HG03159 (cell line): ENCODE measurements at regions not wholly inside any gene's neighbourhood (a gene's known extent, or its start where the extent isn't known, plus 50 kb on each side); places are given as distances from the start of the nearest gene placed in this dataset.
A peak's percentile ranks its signal among the peaks of the same experiment; 100 is the strongest.
"Not testable (repeated sequence)": the region's sequence is repeated elsewhere in the genome, so short reads cannot be mapped to it uniquely, and the experiment has no call there.

Experiments used
- ATAC-seq: cut with Tn5 transposase; IDR thresholded peaks from one replicate; pipeline ENCODE4 v1.9.1; 2021; ENCODE audit warnings: mild to moderate bottlenecking, moderate library complexity; ENCODE audit not compliant: unreplicated experiment

- ATAC-seq, result no peak
Measured at GRCh38 chr10:3931224-3931623, 146.2 kb upstream of the KLF6 start.

- ATAC-seq, result no peak
Measured at GRCh38 chr10:3928569-3928968, 143.6 kb upstream of the KLF6 start.

DNA sequence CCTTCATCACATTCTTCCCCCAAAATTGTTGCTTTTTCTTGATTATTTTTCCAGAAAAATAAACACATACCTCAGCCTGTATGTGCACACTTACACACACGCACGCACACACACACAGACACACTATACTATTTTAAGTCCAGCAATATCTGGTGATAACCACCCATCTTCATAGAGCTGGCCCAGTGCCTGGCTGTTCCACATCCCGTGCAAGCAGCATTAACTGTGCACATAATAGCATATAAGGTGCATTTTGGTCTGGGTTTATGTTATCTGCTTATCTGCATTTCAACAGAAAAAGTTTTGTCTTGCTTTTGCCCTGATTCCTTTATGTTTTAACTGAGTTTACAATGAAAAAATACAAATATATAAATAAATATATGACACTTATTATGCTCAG is 143.1 kb upstream of the KLF6 start:
- ATAC-seq, result no peak

GRCh38 chr10:3926675-3927525 is 141.9 kb upstream of the KLF6 start:
- ATAC-seq, result no peak

- no peak for ATAC-seq
Measured at GRCh38 chr10:3926258-3926657, 141.2 kb upstream of the KLF6 start.

GRCh38 chr10:3925184-3925583 is 140.2 kb upstream of the KLF6 start:
- no peak for ATAC-seq

- no peak for ATAC-seq
Measured at GRCh38 chr10:3924344-3924743, 139.3 kb upstream of the KLF6 start.

DNA sequence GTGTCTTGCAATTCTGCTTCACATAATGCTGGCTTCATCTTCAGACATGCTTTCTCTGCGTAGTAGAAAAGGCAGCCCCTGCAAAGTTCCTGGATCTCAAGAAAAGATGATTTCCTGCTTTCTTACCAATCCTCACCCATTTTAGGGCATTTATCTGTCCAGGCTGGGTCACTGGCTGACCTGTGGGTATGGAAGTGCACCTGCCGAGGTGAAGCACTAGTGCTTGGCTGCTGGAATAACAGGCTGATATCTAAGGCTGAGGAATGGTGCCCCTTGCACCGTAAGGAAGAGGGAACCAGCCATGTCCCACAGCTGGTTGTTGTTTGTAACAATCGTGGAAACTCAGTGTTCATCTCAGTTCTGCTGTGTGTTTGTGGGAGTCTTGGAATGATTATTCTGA is 138.0 kb upstream of the KLF6 start:
- ATAC-seq, result no peak

- no peak for ATAC-seq
Measured at GRCh38 chr10:3919709-3920308, 134.8 kb upstream of the KLF6 start.

- not testable (repeated sequence) for ATAC-seq
Measured at GRCh38 chr10:3917392-3917791, 132.4 kb upstream of the KLF6 start.

GRCh38 chr10:3914733-3915132 is 129.7 kb upstream of the KLF6 start:
- no peak for ATAC-seq

DNA sequence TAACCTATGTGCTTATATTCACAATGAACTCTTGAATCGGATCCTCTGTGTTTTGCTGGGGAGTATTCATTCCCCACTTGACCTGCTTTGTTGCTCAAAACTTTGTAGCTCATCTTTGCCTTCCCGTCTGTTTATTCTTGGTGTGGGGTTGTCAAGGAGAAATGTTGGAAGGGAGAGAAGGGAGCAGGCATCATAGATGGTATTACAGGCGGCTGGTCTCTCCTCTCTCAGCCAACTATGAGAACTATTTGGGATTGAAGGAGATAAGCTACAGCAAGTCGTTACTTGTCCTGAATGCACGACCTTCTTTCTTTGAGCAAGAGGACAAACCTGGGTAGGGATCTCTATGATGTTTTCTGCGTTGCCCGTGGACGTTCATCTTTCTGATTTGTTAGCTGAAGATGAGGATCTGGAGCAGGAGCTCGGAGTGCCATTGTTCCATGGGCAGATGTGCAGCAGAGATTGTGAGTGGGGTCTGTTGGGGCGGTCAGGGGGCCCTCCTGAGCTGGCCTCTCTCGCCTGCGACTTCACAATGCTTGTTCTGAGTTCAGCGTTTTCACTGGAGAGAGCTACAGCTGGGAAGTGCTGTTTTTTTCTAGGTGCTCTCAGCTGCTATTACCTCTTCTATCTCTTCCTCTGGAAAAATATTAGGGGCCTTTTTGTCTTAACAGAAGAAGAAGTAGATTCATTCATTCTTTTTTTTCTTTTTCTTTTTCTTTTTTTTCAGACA is 126.9 kb upstream of the KLF6 start:
- ATAC-seq, result no peak

GRCh38 chr10:3911241-3911640 is 126.2 kb upstream of the KLF6 start:
- no peak for ATAC-seq

DNA sequence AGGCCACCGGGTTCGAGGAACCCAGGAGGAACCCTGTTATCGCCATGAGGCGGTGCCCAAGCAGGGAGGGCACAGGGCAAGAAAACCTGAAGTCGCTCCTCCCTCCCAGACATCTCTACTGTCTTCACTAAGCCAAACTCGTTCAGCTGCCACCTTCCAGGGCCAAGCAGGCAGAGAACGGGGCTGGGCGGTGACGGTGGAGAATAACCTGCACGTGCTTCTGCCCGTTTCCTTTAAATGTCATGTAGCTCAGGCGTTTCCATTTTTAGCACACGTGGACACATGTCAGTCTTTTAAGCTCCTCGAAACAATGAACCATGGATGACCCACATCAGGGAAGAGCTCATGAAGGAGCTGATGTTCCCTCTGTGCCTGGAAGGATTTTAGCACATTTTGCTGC is 124.3 kb upstream of the KLF6 start:
- no peak for ATAC-seq

DNA sequence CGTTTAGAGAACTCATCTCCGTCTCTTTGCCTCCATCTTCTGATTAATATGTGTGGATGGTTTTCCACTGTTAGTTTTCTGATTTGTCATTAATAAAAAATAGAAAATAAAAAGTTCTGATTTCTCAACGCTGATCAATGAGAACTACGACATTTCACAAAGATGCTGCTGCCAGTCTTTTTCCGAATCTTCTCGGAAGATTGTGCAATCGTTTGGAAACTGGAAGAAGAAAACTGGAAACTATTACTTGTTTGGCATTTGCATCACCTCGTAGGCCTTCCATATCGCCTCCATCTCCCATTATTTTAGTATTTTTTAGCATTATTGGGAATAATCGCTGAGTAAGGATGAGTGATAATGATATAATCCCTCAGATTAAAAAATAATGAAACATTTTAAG is 123.2 kb upstream of the KLF6 start:
- no peak for ATAC-seq

- no peak for ATAC-seq
Measured at GRCh38 chr10:3907514-3907913, 122.5 kb upstream of the KLF6 start.

- ATAC-seq, result no peak
Measured at GRCh38 chr10:3906511-3907111, 121.6 kb upstream of the KLF6 start.

DNA sequence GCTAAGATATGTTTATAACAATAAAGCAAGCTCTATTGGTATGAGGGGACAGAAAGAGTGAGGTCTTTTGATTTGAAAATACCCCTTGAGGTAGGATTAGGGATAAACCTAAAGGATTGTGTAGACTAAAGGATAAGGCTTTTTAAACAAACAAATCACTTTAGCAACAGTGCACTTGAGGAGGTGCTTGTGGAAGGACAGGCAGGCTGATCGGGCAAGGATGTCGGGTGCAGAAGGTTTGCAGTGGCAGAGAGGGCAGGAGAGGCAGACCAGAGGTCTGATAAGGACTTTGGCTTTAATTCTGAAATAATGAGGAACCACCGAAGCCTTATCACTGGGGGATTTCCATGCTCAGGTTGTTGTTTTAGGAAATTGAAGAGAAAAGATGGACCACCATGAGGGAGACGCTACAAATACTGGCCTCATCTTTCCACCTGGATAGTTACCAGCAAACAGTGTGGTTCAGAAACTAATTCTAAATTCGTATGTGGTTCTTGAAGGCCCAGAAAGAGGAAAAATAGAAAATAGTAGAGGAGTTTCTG is 119.5 kb upstream of the KLF6 start:
- ATAC-seq, result no peak

DNA sequence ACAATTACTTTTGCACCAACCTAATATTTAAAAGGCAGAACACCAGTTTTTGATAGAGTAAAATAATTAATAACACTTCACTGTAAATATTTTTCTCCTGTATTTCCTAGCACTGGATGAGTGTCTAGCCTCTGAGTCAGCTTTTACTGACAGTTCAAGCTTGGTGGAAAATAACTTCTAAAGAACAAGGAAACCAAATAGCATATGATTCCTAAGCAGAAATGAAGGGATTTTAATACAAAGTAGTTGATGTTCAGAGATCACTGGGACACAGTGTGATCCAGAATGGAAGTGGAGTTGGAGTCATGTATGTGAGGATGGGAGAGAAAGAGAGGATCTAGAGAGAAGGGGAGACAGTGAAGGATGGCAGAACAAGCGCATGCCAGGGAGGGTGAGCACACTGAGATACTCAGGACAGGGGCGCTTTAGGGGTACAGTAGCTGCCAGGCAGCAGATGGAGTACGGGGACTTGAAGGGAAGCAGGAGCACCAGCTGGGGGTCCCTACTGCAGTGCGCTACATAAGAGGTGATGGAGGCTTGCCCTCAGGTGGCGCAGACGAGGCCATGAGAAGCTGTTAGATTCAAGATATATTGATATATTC is 117.9 kb upstream of the KLF6 start:
- ATAC-seq, result peak; percentile 17

DNA sequence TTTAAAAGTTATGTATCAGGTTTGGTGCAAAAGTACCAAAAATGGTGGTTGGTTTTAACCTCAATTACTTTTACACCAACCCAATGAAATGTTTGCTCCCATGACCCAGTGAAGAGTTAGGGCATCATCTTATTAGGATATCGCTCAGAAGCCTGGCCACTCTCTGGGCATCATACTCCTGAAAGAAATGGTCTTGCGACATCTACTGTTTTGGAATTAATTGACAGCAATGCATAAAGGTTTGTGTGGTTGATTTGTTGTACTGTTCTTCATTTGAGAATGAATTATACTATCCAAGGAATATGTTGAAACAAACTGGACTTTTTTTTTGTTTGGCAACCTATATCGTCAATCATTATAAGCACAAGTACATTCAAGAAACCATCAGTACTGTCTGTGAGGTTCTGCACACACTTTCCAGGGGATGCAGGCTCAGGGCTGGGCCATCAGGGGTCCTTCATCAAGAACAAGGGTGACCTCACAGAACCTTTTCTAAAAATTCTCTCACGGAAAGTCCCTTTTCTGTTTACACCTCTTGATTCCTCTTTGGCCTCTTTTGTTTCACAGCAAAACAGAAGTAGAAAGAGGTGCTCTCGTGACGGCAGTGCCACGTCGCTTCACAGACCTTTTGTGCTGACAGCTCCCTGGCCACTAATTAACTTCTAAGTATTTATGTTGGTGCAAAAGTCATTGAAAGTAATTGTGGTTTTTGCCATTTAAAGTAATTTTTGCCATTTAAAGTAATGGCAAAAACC is 117.2 kb upstream of the KLF6 start:
- ATAC-seq, result peak; percentile 92
